K562 (cell line): ENCODE measurements at regions not wholly inside any gene's neighbourhood (a gene's known extent, or its start where the extent isn't known, plus 50 kb on each side); places are given as distances from the start of the nearest gene placed in this dataset.

Experiments used
- CHCHD3 ChIP-seq: fragments of 250-450 bp; sonication (Bioruptor Pico); IDR thresholded peaks from 2 replicates; pipeline ENCODE4 v2.1.2; 2022; ENCODE audit warnings: mild to moderate bottlenecking
- KDM1A ChIP-seq, 2 experiments: fragments of 450-650 bp; IDR thresholded peaks; 2 replicates each; pipeline ENCODE4 v1.6.1; 2016; ENCODE audit warnings: mild to moderate bottlenecking in 2 of 2
- TF ChIP-seq, protein P1 (sequence below): fragments of 450-650 bp; IDR thresholded peaks from 2 replicates; pipeline ENCODE4 v1.6.1; 2016; ENCODE audit warnings: mild to moderate bottlenecking, moderate library complexity
- TF ChIP-seq, protein P2 (sequence below): fragments of 450-650 bp; formaldehyde crosslinking; conservative IDR thresholded peaks from 2 replicates; pipeline ENCODE4 v1.4.0; 2022; ENCODE audit warnings: mild to moderate bottlenecking, missing genetic modification characterization
- TF ChIP-seq, protein P3 (sequence below): IDR thresholded peaks from 2 replicates; pipeline ENCODE4 v1.6.1; 2012; ENCODE audit warnings: low read depth, low read length, improper control_type of control experiment, borderline replicate concordance
- TF ChIP-seq, protein P4 (sequence below): fragments of 200-800 bp; sonication (Bioruptor generic); IDR thresholded peaks from 2 replicates; pipeline ENCODE4 v1.6.1; 2016; ENCODE audit warnings: missing genetic modification characterization, missing compliant biosample characterization

DNA sequence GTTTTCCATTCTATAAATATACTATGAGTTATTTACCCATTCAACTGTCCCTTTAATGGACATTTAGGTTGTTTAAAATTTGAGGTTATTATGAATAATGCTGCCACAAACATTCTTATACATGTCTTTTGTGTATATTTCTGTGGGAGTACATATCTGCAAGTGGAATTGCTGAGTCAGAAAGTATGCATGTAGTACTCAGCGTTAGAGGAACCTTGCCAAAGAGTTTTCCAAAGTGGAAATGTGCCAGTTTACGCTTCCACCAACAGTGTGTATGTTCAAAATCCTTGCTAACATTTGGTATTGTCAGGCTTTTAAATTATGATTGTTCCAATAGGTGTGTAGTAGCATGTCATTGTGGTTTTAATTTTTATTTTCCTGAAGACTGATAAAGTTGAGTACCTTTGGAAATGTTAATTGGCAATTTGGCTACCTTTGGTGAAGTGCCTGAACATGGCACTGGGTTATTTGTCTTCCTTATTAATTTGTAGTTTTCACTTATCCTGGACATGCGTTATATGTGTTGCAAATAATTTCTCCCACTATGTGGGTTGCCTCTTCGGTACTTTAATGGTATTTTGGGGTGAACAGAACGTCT lies 341.2 kb downstream of the CD83 start (continued):
- TF ChIP-seq, protein P1, sequence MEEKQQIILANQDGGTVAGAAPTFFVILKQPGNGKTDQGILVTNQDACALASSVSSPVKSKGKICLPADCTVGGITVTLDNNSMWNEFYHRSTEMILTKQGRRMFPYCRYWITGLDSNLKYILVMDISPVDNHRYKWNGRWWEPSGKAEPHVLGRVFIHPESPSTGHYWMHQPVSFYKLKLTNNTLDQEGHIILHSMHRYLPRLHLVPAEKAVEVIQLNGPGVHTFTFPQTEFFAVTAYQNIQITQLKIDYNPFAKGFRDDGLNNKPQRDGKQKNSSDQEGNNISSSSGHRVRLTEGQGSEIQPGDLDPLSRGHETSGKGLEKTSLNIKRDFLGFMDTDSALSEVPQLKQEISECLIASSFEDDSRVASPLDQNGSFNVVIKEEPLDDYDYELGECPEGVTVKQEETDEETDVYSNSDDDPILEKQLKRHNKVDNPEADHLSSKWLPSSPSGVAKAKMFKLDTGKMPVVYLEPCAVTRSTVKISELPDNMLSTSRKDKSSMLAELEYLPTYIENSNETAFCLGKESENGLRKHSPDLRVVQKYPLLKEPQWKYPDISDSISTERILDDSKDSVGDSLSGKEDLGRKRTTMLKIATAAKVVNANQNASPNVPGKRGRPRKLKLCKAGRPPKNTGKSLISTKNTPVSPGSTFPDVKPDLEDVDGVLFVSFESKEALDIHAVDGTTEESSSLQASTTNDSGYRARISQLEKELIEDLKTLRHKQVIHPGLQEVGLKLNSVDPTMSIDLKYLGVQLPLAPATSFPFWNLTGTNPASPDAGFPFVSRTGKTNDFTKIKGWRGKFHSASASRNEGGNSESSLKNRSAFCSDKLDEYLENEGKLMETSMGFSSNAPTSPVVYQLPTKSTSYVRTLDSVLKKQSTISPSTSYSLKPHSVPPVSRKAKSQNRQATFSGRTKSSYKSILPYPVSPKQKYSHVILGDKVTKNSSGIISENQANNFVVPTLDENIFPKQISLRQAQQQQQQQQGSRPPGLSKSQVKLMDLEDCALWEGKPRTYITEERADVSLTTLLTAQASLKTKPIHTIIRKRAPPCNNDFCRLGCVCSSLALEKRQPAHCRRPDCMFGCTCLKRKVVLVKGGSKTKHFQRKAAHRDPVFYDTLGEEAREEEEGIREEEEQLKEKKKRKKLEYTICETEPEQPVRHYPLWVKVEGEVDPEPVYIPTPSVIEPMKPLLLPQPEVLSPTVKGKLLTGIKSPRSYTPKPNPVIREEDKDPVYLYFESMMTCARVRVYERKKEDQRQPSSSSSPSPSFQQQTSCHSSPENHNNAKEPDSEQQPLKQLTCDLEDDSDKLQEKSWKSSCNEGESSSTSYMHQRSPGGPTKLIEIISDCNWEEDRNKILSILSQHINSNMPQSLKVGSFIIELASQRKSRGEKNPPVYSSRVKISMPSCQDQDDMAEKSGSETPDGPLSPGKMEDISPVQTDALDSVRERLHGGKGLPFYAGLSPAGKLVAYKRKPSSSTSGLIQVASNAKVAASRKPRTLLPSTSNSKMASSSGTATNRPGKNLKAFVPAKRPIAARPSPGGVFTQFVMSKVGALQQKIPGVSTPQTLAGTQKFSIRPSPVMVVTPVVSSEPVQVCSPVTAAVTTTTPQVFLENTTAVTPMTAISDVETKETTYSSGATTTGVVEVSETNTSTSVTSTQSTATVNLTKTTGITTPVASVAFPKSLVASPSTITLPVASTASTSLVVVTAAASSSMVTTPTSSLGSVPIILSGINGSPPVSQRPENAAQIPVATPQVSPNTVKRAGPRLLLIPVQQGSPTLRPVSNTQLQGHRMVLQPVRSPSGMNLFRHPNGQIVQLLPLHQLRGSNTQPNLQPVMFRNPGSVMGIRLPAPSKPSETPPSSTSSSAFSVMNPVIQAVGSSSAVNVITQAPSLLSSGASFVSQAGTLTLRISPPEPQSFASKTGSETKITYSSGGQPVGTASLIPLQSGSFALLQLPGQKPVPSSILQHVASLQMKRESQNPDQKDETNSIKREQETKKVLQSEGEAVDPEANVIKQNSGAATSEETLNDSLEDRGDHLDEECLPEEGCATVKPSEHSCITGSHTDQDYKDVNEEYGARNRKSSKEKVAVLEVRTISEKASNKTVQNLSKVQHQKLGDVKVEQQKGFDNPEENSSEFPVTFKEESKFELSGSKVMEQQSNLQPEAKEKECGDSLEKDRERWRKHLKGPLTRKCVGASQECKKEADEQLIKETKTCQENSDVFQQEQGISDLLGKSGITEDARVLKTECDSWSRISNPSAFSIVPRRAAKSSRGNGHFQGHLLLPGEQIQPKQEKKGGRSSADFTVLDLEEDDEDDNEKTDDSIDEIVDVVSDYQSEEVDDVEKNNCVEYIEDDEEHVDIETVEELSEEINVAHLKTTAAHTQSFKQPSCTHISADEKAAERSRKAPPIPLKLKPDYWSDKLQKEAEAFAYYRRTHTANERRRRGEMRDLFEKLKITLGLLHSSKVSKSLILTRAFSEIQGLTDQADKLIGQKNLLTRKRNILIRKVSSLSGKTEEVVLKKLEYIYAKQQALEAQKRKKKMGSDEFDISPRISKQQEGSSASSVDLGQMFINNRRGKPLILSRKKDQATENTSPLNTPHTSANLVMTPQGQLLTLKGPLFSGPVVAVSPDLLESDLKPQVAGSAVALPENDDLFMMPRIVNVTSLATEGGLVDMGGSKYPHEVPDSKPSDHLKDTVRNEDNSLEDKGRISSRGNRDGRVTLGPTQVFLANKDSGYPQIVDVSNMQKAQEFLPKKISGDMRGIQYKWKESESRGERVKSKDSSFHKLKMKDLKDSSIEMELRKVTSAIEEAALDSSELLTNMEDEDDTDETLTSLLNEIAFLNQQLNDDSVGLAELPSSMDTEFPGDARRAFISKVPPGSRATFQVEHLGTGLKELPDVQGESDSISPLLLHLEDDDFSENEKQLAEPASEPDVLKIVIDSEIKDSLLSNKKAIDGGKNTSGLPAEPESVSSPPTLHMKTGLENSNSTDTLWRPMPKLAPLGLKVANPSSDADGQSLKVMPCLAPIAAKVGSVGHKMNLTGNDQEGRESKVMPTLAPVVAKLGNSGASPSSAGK: peak; percentile 68
- peak in 1 of 2 experiments; percentile 66; a peak in 2 of 4 replicates for TF ChIP-seq KDM1A (IDR thresholded peaks at IDR 0.05)
- no peak for TF ChIP-seq CHCHD3 (CRISPR knock-in tag)
- TF ChIP-seq, protein P2, sequence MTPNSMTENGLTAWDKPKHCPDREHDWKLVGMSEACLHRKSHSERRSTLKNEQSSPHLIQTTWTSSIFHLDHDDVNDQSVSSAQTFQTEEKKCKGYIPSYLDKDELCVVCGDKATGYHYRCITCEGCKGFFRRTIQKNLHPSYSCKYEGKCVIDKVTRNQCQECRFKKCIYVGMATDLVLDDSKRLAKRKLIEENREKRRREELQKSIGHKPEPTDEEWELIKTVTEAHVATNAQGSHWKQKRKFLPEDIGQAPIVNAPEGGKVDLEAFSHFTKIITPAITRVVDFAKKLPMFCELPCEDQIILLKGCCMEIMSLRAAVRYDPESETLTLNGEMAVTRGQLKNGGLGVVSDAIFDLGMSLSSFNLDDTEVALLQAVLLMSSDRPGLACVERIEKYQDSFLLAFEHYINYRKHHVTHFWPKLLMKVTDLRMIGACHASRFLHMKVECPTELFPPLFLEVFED (CRISPR knock-in tag): no peak
- TF ChIP-seq, protein P3, sequence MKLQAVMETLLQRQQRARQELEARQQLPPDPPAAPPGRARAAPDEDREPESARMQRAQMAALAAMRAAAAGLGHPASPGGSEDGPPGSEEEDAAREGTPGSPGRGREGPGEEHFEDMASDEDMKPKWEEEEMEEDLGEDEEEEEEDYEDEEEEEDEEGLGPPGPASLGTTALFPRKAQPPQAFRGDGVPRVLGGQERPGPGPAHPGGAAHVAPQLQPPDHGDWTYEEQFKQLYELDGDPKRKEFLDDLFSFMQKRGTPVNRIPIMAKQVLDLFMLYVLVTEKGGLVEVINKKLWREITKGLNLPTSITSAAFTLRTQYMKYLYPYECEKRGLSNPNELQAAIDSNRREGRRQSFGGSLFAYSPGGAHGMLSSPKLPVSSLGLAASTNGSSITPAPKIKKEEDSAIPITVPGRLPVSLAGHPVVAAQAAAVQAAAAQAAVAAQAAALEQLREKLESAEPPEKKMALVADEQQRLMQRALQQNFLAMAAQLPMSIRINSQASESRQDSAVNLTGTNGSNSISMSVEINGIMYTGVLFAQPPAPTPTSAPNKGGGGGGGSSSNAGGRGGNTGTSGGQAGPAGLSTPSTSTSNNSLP: peak; percentile 21; the same call in 1 of the 2 replicates
- TF ChIP-seq, protein P4, sequence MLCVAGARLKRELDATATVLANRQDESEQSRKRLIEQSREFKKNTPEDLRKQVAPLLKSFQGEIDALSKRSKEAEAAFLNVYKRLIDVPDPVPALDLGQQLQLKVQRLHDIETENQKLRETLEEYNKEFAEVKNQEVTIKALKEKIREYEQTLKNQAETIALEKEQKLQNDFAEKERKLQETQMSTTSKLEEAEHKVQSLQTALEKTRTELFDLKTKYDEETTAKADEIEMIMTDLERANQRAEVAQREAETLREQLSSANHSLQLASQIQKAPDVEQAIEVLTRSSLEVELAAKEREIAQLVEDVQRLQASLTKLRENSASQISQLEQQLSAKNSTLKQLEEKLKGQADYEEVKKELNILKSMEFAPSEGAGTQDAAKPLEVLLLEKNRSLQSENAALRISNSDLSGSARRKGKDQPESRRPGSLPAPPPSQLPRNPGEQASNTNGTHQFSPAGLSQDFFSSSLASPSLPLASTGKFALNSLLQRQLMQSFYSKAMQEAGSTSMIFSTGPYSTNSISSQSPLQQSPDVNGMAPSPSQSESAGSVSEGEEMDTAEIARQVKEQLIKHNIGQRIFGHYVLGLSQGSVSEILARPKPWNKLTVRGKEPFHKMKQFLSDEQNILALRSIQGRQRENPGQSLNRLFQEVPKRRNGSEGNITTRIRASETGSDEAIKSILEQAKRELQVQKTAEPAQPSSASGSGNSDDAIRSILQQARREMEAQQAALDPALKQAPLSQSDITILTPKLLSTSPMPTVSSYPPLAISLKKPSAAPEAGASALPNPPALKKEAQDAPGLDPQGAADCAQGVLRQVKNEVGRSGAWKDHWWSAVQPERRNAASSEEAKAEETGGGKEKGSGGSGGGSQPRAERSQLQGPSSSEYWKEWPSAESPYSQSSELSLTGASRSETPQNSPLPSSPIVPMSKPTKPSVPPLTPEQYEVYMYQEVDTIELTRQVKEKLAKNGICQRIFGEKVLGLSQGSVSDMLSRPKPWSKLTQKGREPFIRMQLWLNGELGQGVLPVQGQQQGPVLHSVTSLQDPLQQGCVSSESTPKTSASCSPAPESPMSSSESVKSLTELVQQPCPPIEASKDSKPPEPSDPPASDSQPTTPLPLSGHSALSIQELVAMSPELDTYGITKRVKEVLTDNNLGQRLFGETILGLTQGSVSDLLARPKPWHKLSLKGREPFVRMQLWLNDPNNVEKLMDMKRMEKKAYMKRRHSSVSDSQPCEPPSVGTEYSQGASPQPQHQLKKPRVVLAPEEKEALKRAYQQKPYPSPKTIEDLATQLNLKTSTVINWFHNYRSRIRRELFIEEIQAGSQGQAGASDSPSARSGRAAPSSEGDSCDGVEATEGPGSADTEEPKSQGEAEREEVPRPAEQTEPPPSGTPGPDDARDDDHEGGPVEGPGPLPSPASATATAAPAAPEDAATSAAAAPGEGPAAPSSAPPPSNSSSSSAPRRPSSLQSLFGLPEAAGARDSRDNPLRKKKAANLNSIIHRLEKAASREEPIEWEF: 0 out of 2 replicates have a peak, but pooled peaks have one; percentile 17
